HEK293T (cell line): ENCODE measurements at regions not wholly inside any gene's neighbourhood (a gene's known extent, or its start where the extent isn't known, plus 50 kb on each side); places are given as distances from the start of the nearest gene placed in this dataset.

Experiments used
- CTCF ChIA-PET: fragments of 350-600 bp; formaldehyde crosslinking; extraction: SDS; loops from one replicate; lab custom pipeline; 2021; ENCODE audit warnings: antibody characterized with exemption, inconsistent platforms; lab: Yijun Ruan, JAX
- POLR2A ChIA-PET: fragments of 350-600 bp; formaldehyde crosslinking; extraction: SDS; loops from one replicate; lab custom pipeline; 2020; ENCODE audit warnings: antibody characterized with exemption, inconsistent platforms; lab: Yijun Ruan, JAX
- DNase-seq: peaks from one replicate; pipeline ENCODE4 v3.0.0; 2012; ENCODE audit warnings: mixed read lengths; ENCODE audit errors: extremely low spot score
- ARNT ChIP-seq: fragments of 450-650 bp; IDR thresholded peaks from 2 replicates; pipeline ENCODE4 v1.6.1; 2017; ENCODE audit warnings: mild to moderate bottlenecking
- BHLHE40 ChIP-seq: fragments of 450-650 bp; IDR thresholded peaks from 2 replicates; pipeline ENCODE4 v1.6.1; 2016; ENCODE audit warnings: mild to moderate bottlenecking, moderate library complexity, borderline replicate concordance
- CTBP1 ChIP-seq: fragments of 450-650 bp; IDR thresholded peaks from 2 replicates; pipeline ENCODE4 v1.6.1; 2016; ENCODE audit warnings: borderline replicate concordance
- ELF4 ChIP-seq: fragments of 450-650 bp; IDR thresholded peaks from 2 replicates; pipeline ENCODE4 v1.6.1; 2017; ENCODE audit warnings: antibody characterized with exemption
- FOXA1 ChIP-seq: fragments of 450-650 bp; IDR thresholded peaks from 2 replicates; pipeline ENCODE4 v1.6.1; 2016; ENCODE audit warnings: mild to moderate bottlenecking
- FOXK2 ChIP-seq: fragments of 450-650 bp; IDR thresholded peaks from 2 replicates; pipeline ENCODE4 v1.6.1; 2016; ENCODE audit warnings: mild to moderate bottlenecking
- FOXM1 ChIP-seq: fragments of 450-650 bp; IDR thresholded peaks from 2 replicates; pipeline ENCODE4 v1.6.1; 2017; ENCODE audit warnings: mild to moderate bottlenecking, borderline replicate concordance
- HDGF ChIP-seq: fragments of 450-650 bp; IDR thresholded peaks from 2 replicates; pipeline ENCODE4 v1.6.1; 2017; ENCODE audit warnings: antibody characterized with exemption, borderline replicate concordance
- L3MBTL2 ChIP-seq: fragments of 450-650 bp; conservative IDR thresholded peaks from 2 replicates; pipeline ENCODE4 v1.6.1; 2016; ENCODE audit warnings: mild to moderate bottlenecking
- LEF1 ChIP-seq: fragments of 450-650 bp; IDR thresholded peaks from 2 replicates; pipeline ENCODE4 v1.6.1; 2017; ENCODE audit warnings: mild to moderate bottlenecking, borderline replicate concordance
- NFRKB ChIP-seq: fragments of 450-650 bp; IDR thresholded peaks from 2 replicates; pipeline ENCODE4 v1.6.1; 2016; ENCODE audit warnings: mild to moderate bottlenecking, moderate library complexity
- PKNOX1 ChIP-seq: fragments of 450-650 bp; IDR thresholded peaks from 2 replicates; pipeline ENCODE4 v1.6.1; 2016
- SP1 ChIP-seq: fragments of 450-650 bp; IDR thresholded peaks from 2 replicates; pipeline ENCODE4 v1.6.1; 2017
- SUZ12 ChIP-seq: fragments of 450-650 bp; IDR thresholded peaks from 2 replicates; pipeline ENCODE4 v1.6.1; 2016; ENCODE audit warnings: mild to moderate bottlenecking
- TARDBP ChIP-seq: fragments of 450-650 bp; IDR thresholded peaks from 2 replicates; pipeline ENCODE4 v1.6.1; 2016
- ZNF384 ChIP-seq: fragments of 450-650 bp; IDR thresholded peaks from 2 replicates; pipeline ENCODE4 v1.6.1; 2016

GRCh38 chr3:162538491-162538890 is 1041.9 kb downstream of the OTOL1 start:
- ChIA-PET CTCF (no interaction called here), POLR2A (no interaction called here)
- no peak for DNase-seq
- TF ChIP-seq ZNF384 (no peak), PKNOX1 (no peak), BHLHE40 (no peak), FOXM1 (no peak), FOXA1 (no peak), ARNT (no peak), CTBP1 (no peak), LEF1 (no peak), ELF4 (no peak), NFRKB (no peak), L3MBTL2 (no peak), FOXK2 (no peak), TARDBP (no peak), SUZ12 (no peak), HDGF (no peak), SP1 (no peak)

- ChIA-PET POLR2A (no interaction called here), CTCF (no interaction called here)
- DNase-seq: no peak
- no peak for TF ChIP-seq SP1
- no peak for TF ChIP-seq NFRKB
- TF ChIP-seq FOXA1: no peak
- TF ChIP-seq TARDBP: no peak
- TF ChIP-seq ZNF384: no peak
- no peak for TF ChIP-seq ELF4
- TF ChIP-seq FOXK2: no peak
- TF ChIP-seq PKNOX1: no peak
- no peak for TF ChIP-seq SUZ12
- no peak for TF ChIP-seq CTBP1
- no peak for TF ChIP-seq FOXM1
- no peak for TF ChIP-seq BHLHE40
- TF ChIP-seq ARNT: no peak
- no peak for TF ChIP-seq HDGF
Observed at GRCh38 chr3:162538906-162539305, 1042.3 kb downstream of the OTOL1 start.

- CTCF ChIA-PET: no interaction called here
- POLR2A ChIA-PET: no interaction called here
- no peak for TF ChIP-seq SP1
- no peak for TF ChIP-seq TARDBP
- TF ChIP-seq FOXA1: no peak
- no peak for TF ChIP-seq HDGF
- no peak for DNase-seq
Observed at GRCh38 chr3:162540421-162540820, 1043.8 kb downstream of the OTOL1 start.

- no peak for DNase-seq
- no peak for TF ChIP-seq PKNOX1
- TF ChIP-seq HDGF: no peak
- ChIA-PET POLR2A (no interaction called here), CTCF (no interaction called here)
Observed at GRCh38 chr3:162541923-162542322, 1045.3 kb downstream of the OTOL1 start.

- TF ChIP-seq PKNOX1 (no peak), FOXA1 (no peak), SP1 (no peak), BHLHE40 (no peak), NFRKB (no peak), TARDBP (no peak), ELF4 (no peak), HDGF (no peak), L3MBTL2 (no peak), CTBP1 (no peak), LEF1 (no peak), SUZ12 (no peak), ZNF384 (no peak), ARNT (no peak), FOXM1 (no peak), FOXK2 (no peak)
- ChIA-PET POLR2A (no interaction called here), CTCF (no interaction called here)
Observed at GRCh38 chr3:162544246-162544645, 1047.6 kb downstream of the OTOL1 start.

GRCh38 chr3:162546910-162547309 is 1050.3 kb downstream of the OTOL1 start:
- TF ChIP-seq PKNOX1: no peak
- TF ChIP-seq L3MBTL2: no peak
- no peak for TF ChIP-seq LEF1
- TF ChIP-seq NFRKB: no peak
- no peak for TF ChIP-seq HDGF
- TF ChIP-seq SP1: no peak
- TF ChIP-seq ELF4: no peak
- no peak for TF ChIP-seq ZNF384
- TF ChIP-seq FOXA1: no peak
- no peak for TF ChIP-seq BHLHE40
- TF ChIP-seq FOXM1: no peak
- TF ChIP-seq SUZ12: no peak
- no peak for TF ChIP-seq FOXK2
- no peak for TF ChIP-seq TARDBP
- TF ChIP-seq ARNT: no peak
- TF ChIP-seq CTBP1: no peak
- DNase-seq: no peak
- ChIA-PET CTCF (no interaction called here), POLR2A (no interaction called here)

More at GRCh38 chr3:162544246-162544645, 1047.6 kb downstream of the OTOL1 start:
- DNase-seq: no peak
